Endothelial cell of umbilical vein (primary cell): ENCODE measurements at regions not wholly inside any gene's neighbourhood (a gene's known extent, or its start where the extent isn't known, plus 50 kb on each side); places are given as distances from the start of the nearest gene placed in this dataset.

Experiments used
- EZH2 ChIP-seq: IDR thresholded peaks from 2 replicates; pipeline ENCODE4 v1.6.1; 2012; ENCODE audit warnings: borderline replicate concordance, low read depth, mild to moderate bottlenecking, moderate library complexity, low read length, inconsistent platforms; ENCODE audit not compliant: severe bottlenecking
- JUN ChIP-seq: IDR thresholded peaks from 2 replicates; pipeline ENCODE4 v1.6.1; 2011; ENCODE audit warnings: borderline replicate concordance, low read depth; ENCODE audit not compliant: insufficient read length, insufficient read depth
- MYC ChIP-seq: IDR thresholded peaks from one replicate; pipeline ENCODE4 v1.6.1; 2011; ENCODE audit warnings: mild to moderate bottlenecking, low read depth, low read length
- POLR2A ChIP-seq: IDR thresholded peaks from 2 replicates; pipeline ENCODE4 v1.6.1; 2012; ENCODE audit warnings: low read depth, mild to moderate bottlenecking, control low read depth, low read length
- POLR2AphosphoS5 ChIP-seq: IDR thresholded peaks from 2 replicates; pipeline ENCODE4 v1.6.1; 2012; ENCODE audit warnings: low read depth, mild to moderate bottlenecking, control low read depth, low read length, moderate library complexity; ENCODE audit not compliant: insufficient read depth
- TF ChIP-seq, protein P1 (sequence below), 2 donors: IDR thresholded peaks; 1 replicate in 1 of 2; 2 replicates in 1 of 2; pipeline ENCODE4 v1.5.1; 2011; ENCODE audit warnings: low read length in 2 of 2, mild to moderate bottlenecking in 2 of 2, moderate library complexity in 2 of 2, control low read depth in 1 of 2, inconsistent platforms in 1 of 2, low read depth in 1 of 2; ENCODE audit not compliant: insufficient read depth in 1 of 2; ENCODE audit errors: extremely low read depth in 1 of 2
- TF ChIP-seq, protein P2 (sequence below): IDR thresholded peaks from 2 replicates; pipeline ENCODE4 v1.6.1; 2011; ENCODE audit not compliant: insufficient read depth, insufficient read length

DNA sequence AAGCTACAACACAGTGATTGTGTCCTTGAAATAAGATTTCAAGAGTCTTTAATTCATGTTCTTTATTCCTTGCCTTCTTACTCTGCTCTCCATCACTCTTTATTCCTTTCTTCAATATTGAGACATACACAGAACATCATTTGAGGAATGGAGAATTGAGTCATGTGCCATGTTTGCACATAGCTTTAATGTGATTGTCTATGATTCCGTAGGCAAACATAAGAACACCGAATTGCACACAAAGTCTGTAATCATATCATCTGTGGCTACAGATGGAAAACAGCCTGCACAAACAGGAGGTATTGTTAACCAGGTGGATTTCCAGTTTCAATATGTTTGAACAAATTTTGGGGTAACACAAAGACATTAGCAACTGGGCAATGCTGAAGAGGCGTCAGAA lies 571.6 kb upstream of the GJE1 start:
- TF ChIP-seq POLR2A (no peak), JUN (no peak), EZH2 (no peak), POLR2AphosphoS5 (no peak), MYC (no peak)
- TF ChIP-seq, protein P1, sequence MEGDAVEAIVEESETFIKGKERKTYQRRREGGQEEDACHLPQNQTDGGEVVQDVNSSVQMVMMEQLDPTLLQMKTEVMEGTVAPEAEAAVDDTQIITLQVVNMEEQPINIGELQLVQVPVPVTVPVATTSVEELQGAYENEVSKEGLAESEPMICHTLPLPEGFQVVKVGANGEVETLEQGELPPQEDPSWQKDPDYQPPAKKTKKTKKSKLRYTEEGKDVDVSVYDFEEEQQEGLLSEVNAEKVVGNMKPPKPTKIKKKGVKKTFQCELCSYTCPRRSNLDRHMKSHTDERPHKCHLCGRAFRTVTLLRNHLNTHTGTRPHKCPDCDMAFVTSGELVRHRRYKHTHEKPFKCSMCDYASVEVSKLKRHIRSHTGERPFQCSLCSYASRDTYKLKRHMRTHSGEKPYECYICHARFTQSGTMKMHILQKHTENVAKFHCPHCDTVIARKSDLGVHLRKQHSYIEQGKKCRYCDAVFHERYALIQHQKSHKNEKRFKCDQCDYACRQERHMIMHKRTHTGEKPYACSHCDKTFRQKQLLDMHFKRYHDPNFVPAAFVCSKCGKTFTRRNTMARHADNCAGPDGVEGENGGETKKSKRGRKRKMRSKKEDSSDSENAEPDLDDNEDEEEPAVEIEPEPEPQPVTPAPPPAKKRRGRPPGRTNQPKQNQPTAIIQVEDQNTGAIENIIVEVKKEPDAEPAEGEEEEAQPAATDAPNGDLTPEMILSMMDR (IDR thresholded peaks at IDR 0.05; ENCODE audit: extremely low read depth in 1 of 2, insufficient read depth in 1 of 2, low read depth in 1 of 2, low read length in 2 of 2), result no peak
- TF ChIP-seq, protein P2, sequence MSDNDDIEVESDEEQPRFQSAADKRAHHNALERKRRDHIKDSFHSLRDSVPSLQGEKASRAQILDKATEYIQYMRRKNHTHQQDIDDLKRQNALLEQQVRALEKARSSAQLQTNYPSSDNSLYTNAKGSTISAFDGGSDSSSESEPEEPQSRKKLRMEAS, result no peak
